Embryonic facial prominence (tissue), 1 donor: ENCODE measurements at regions not wholly inside any gene's neighbourhood (a gene's known extent, or its start where the extent isn't known, plus 50 kb on each side); places are given as distances from the start of the nearest gene placed in this dataset.
A peak's percentile ranks its signal among the peaks of the same experiment; 100 is the strongest.
"Not testable (repeated sequence)": the region's sequence is repeated elsewhere in the genome, so short reads cannot be mapped to it uniquely, and the experiment has no call there.

Experiments
- DNase-seq: peaks from one replicate; pipeline ENCODE4 v3.0.0-alpha.2; 2016; ENCODE audit errors: extremely low spot score

DNA sequence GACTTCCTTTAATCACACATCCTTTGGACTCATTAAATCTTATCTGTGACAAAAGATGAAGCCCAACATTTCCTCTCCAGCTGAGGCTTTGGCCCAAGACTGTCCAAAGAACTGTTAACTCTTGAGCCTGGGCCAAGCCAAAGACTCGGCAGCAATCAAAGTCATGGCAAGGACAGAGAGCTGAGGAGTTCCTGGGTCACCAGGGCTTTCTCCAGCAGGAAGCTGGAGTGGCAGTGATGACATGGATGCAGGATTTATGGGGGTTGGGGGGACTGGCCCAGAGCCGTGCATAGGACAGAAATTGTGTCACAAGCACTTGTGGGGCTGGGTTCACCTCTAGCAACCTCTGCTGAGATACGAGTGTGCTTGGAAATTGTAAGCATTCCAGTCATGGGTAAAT, 440.3 kb downstream of the PLK2 start:
- DNase-seq: no peak

DNA sequence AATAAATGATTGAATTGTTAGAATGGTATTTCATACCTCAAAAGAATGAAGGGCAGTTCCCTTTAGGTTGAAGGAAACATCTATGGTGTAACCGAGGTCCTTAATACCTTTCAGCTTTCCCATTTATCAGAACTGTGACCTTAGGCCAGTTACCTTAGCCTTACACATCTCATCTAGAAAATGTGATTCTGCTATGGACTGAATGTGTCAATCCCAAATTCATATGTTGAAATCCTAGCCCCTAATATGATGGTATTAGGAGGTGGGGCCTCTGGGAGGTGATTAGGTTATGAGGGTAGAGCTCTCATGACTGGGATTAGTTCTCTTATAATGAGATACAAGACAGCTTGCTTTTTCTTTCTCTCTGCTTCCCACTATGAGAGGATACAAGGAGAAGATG, 441.9 kb downstream of the PLK2 start:
- DNase-seq: no peak

DNA sequence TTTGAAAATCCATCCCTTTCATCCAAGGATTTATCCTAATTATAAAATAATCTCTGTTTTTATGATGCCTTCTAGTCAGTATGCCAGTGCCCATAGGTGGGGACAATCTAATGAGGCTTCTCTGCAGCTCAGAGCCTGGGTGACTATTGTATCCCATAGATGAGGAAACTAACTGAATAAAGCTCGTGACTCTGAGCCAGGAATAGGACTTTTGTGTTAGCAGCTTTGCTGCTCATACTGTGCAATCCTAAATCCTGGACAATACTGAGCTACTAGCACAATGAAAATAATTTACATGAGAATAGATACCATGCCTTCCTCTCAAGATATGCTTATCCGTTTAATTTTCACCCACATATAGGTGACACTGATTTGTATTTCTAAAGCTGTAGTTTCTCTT, 443.0 kb downstream of the PLK2 start:
- no peak for DNase-seq

DNA sequence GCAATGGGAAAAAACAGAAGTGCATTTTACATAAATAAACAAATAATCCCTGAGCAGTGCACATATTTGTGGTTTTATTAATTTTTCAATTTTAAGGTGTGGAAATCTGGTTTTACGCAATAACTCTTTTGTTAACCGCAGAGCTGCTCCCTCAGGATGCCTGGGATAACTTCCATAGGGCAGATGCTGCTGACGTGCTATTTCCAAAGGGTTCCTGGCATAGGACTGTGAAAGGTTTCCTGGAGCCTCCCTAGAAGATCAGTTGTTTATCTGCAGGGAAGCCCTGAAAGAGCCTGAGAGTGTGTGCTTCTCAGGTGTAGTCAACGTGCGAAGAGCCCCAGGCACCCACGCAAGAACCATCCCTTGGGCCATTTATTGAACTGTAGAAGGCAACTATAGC, 443.5 kb downstream of the PLK2 start:
- DNase-seq: no peak

DNA sequence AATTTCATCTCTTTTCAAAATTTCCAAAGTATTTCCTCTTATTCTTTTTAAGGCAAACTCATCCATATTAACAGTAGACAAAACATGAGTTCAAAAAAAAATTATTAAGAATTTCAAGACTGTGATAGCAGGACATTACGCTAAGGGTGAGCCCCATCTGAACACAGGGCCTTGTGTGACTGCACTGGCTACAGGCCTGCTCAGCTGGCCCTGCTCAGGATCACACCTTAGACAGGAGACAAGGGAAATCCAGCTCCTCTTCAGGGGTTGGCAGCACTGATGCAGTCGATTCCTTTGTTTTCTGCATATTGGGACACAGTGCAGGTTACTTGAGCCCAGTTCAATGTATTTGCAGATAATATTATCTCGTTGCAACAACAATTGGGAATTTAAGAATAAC, 444.7 kb downstream of the PLK2 start:
- DNase-seq: no peak

DNA sequence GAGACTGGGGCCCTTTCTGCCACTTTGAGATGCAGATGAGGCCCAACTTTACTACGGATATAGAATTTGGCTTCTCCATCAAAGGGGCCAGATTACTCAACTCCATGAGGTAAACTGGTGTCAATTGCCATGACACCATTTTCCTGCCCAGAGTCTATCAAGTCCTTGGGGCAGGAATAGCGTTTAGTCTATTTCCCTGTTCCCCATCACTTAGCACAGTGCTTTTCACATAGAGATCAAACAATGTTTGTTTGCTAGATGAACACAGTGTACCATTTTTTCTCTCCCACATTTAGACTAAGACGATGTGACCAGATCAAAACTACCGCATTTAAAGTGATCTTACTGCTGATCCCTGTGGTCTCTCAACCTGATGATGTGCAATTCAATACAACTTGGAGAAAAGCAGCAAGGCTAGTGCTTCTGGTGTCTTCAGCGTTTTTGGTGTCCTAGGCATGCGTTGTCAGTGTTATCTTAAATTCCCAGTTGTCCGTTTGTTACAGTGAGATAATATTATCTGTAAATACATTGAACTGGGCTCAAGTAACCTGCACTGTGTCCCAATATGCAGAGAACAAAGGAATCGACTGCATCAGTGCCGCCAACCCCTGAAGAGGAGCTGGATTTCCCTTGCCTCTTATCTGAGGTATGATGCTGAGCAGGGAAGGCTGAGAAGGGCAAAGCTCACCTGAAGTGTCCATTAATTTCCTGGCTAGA, 446.2 kb downstream of the PLK2 start:
- no peak for DNase-seq

DNA sequence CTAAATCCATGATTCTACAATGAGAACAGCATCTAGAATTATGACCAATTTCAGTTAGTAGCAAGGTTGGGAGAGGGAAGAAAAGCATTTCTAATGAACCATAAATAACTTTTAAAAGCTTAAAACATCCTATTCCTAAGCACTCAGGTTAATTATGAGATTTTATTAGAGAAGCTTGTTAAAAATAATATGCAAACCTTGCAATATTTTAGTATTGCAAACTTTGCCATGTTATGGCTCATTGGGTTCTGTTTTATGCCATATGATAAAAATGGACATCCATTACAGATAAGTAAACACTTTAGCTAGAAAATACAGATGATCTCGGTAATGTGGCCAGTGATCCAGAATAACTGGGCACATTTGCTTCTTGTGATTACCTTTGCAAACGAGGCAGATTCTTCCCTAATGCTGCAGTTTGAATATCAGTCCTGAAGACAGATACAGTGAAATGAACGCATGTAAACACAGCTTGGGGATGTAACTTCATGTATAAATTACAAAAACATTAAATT, 447.0 kb downstream of the PLK2 start:
- DNase-seq: no peak

DNA sequence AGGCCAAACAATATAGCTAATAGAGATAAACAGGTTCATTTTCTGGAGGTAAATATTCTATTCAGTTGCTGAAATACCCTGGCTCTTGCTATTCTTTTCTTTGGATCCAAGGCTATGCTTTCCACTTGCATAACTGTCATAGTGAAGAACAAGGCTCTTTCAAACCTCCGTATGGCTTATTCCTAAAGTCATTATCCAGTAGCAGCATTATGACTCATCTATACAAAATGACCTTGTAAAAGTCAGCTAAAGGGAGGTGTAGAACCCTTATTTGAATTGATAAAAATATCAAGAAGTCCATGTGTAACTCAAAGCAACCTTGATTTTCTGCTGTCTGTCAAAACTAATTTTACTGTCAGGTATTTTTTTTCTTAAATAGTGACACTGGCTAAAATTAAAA, 447.8 kb downstream of the PLK2 start:
- peak; percentile 3 for DNase-seq

DNA sequence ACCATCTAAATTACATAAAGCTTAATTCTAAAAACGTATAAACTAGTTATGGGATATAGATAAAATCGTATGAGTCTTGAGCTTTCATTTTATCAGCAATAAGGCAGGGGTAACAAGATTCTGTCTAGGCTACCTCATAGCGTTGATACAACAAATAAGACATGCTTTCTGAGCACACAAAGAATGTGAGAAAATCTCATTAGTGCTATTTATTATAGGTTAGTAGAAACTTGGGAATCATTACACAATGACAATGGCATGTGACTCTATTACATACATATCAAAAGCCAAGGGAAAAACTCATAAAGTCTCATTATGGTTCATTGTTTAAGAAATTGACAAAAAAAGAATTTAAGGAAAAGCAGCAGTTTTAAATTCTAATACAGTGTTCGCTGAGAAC, 448.6 kb downstream of the PLK2 start:
- no peak for DNase-seq

DNA sequence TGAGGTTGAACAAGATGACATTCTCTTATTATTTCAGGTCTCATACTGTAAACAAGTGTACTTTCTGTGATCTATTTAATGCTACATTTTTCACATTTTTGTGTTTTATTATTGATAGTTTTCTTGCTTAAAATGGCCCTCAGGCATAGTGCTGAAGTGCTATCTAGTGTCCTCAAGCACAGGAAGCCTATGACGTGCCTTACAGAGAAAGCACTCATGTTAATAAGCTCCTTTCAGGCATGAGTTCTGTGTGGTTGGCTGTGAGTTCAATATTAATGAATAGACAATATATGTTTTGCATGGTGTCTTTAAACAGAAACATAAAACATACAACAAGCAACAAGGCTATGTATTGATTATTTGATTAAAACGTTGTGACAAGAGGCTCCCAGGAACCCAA, 450.1 kb downstream of the PLK2 start:
- DNase-seq: peak; percentile 5

DNA sequence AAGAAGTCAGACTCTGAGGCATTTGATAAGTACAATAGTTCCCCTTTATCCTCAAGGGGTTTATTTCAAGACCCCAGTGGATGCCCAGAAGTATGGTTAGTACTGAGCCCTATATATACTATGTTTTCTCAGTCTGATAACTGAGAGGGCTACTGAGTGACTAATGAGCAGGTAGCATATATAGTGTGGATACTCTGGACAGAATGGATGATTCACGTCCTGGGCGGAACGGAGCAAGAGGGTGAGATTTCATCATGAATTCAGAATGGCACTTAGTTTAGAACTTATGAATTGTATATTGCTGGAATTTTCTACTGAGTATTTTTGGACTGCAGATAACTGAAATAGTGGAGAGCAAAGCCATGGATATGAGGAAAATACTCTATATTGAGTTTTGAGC, 457.6 kb downstream of the PLK2 start:
- no peak for DNase-seq

DNA sequence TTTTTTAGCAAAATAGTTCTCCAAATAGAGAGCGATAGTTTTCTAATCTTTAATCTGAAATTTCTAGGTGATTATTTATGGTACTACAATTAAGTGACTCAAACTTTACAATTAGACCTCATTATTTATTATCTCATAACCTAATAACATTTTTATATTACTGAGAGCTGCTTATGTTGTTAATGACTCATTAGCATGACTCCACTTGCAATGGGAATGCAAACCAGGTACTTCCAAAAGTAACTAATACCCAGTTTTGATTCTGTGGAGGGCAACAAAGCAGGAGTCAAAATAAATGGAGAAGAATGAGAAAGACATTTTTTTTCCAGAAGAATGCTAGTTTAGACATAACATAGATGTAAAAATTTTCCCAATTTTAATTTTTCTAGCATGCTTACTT, 466.0 kb downstream of the PLK2 start:
- no peak for DNase-seq

DNA sequence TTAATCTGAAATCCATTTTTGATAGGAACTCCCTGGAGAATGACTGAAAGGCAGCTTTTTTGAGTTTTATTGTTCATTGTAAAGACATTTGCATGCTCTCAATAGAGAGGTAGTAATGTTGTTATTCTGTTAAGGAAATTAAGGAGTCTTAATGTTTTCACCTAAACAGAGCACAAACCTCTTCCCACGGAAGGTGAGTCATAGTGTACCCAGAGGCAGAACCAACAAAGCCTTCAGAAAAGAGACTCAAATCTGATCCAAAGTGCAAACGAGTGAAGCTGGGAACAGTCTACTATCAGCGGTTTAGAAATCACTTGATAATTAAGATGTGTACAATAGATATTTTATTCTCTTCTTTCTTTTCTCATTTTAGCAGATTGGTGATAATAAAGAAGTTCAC, 470.5 kb downstream of the PLK2 start:
- DNase-seq: no peak

DNA sequence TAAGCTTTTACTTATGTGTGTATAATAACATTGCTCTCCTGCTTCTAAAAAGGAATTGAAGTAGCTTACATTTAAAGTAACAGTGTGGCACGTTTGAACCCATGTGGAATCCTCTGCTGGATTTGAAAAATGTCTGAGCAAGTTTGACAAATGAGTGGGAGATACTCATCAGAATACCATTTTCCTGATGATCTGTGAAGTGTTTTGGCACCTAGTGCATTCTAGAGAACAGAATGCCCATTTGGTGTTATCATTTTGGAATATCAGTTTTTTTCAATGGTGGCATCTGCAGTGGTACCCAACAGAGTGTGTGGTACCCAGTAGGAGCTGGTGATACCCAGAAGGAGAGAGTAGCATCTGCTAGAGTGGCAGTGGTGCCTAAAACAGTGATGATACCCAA, 471.1 kb downstream of the PLK2 start:
- no peak for DNase-seq

DNA sequence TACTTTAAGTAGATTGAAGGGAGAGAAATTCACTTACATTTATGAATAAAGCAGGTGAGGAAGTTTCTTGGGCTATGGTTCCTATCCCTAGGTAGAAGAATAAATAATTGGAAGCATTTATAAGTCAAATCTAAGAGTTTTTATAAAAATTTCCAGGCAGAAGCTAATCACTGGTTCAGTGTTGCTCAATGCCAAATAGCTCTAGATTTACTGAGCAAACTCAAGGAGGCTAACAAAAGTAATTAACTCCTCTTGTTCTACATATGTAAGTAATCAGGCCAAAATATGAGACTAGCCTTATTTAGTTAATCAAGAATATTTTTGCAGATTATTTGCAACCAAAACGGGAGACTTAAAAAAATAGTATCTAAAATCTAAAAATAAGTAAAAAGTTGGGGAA, 472.3 kb downstream of the PLK2 start:
- no peak for DNase-seq

DNA sequence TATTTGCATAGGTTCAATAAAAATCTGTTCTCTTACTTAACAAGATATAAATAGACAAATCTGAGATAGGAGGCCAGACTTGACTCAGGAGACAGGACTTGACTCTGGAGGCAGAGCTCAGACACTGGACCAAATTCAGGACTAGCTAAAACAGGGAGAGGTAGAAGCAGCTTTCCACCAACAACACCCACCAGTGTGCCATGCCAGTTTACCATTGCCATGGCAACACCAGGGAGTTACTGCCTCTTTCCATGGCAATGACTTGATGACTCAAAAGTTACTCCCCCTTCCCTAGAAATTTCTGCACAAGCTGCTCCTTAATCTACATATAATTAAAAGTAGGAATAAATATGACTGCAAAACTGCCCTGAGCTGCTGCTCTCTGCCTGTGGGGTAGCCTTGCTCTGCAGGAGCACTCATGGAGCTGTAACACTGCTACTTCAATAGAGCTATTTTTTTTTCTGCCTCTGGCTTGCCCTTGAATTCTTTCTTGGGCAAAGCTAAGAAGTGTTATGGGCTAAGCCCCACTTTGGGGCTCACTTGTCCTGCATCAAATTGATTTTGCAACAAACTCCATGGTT, 473.0 kb downstream of the PLK2 start:
- DNase-seq: no peak

DNA sequence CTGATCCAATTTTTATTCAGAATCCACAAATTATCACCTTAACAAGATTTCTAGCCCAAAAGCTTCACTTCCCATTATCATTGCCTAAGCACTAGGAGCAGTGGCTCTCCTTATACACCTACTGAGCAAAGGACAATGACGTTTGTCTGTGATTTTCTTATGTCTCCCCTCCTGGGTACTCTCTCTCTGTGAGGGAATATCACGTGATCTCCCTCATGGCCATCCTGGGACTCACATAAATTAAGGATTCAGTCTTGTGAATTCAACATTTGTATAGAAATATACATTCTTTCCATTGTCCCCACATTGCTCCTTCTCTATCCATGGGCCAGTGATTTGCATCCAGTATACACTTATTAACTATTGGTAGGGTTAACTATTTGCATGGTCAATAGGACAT, 476.5 kb downstream of the PLK2 start:
- no peak for DNase-seq

DNA sequence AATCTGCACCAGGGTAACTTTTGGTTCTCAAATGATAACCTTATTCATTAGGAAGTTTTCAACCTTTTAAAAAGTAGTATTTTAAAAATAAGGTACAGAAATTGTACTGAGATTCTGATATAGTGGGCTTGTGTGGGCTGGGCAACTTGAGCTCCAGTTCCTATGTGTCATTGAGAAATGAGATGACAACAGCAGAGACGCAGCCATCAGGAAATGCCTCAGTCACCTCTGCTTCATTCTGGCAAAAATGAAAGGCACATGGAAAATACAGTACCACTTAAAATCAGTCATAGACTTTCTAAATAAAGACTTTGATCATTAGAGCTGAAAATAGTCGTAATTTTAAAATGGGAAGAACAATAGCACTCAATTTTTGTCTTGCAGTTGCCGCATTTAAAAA, 480.2 kb downstream of the PLK2 start:
- DNase-seq: no peak

DNA sequence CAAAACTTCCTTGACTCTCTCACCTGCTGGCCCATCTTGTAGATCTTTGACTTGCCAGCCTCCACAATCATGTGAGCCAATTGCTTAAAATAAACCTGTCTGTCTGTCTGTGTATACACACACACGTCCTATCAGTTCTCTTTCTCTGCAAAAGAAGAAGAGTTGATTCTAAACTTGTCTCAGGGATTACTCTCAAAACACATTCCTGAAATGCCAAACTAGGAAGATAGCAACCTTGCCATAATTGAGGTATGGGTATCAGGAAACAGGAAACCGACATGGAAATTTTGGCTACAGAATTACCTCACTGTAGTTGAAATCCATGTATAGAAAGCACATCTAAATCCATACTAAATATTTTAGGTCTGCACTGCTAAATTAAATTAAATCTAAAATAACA, 483.4 kb downstream of the PLK2 start:
- no peak for DNase-seq

DNA sequence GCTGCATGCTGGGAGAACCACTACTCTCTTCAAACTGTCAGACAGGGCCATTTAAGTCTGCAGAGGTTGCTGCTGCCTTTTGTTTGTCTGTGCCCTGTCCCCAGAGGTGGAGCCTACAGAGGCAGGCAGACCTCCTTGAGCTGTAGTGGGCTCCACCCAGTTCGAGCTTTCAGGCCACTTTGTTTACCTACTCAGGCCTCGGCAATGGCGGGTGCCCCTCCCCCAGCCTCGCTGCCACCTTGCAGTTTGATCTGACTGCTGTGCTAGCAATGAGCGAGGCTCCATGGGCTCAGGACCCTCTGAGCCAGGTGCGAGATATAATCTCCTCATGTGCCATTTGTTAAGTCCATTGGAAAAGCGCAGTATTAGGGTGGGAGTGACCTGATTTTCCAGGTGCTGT, 487.8 kb downstream of the PLK2 start:
- DNase-seq: not testable (repeated sequence)

DNA sequence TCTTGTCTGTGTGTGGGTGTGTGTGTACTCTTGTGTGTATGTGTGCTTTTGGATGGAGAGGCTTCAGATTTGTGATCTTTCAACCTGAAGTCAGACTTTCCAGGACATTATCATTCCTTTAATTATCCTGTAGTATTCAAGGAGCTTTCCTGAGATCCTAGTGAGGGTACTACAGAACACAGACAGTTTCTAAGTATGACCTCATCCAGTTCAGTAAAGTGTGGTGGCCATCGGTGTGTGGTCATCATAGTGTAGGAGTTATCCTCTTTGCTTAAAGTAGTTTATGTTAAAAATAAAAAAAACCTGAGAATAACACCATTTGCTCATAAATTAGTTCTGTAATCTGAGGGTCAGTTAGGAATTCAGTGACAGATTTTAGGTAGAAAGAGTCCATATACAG, 478.0 kb upstream of the ACTBL2 start:
- no peak for DNase-seq

DNA sequence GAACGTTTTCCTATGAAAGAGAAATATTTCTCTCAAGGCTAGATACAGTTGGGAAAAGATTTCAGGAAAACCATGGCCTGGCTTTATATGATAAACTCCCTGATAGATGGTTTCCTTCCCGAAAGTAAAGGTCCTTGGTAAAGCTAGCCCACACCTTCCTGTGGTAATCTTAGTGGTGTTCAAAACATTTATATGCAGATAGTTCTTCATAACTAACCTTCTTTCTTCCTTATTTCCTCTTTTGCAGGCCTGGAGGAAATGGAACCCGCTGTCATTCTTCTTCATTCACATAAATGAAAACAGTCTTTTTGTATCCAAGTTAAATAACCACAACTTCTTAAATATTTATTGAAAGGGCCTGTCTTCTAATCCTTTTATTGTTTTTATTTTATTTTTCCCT, 474.0 kb upstream of the ACTBL2 start:
- DNase-seq: no peak

DNA sequence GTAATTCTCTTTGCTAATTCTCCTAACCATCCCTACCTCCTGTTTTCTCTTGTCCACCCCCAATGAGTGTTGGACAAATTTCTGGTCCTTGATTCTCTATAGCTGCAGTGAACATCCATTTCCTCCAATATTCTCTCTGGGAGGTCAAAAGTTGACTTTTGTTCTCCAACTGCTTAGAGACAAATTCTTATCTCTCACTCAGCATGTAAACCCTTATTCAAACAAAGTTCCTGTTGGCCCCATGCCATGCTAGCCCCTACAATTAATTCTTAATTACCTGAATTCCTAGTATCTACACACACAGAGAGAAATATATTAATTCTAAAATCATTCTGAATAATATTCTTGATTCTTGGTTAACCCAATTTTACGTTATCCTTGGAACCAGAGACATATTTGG, 472.9 kb upstream of the ACTBL2 start:
- no peak for DNase-seq

DNA sequence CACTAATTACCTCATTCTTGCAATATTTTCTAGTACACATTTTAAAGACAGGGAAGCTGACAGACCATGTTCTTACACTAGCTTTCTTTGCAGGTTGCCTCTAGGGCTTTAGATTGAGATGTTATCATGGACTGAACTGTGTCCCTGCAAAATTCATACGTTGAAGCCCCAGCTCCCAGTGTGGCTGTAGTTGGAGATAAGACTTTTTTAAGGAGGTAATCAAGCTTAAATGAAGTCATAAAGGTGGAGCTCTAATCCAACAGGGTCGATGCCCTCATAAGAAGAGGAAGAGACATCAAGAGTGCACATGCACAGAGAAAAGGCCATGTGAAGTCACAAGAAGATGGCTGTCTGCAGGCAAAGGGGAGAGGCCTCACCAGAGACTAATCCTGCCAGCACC, 471.2 kb upstream of the ACTBL2 start:
- DNase-seq: no peak
